Osteoblast (primary cell): ENCODE measurements at regions not wholly inside any gene's neighbourhood (a gene's known extent, or its start where the extent isn't known, plus 50 kb on each side); places are given as distances from the start of the nearest gene placed in this dataset.

Experiments used
- DNase-seq: peaks from one replicate; pipeline ENCODE4 v3.0.0; 2011; ENCODE audit warnings: low spot score, mixed read lengths; ENCODE audit not compliant: insufficient read length; ENCODE audit errors: missing footprints
- H2AFZ ChIP-seq: 2 replicates; pipeline ENCODE4 v1.6.0; 2011; ENCODE audit warnings: mild to moderate bottlenecking, low read length
- H3K27ac ChIP-seq: 2 replicates; pipeline ENCODE4 v1.5.1; 2011; ENCODE audit warnings: mild to moderate bottlenecking, low read depth, low read length, moderate library complexity
- H3K27me3 ChIP-seq: 2 replicates; pipeline ENCODE4 v1.6.0; 2012; ENCODE audit warnings: mild to moderate bottlenecking, control low read depth, inconsistent platforms, low read length, moderate library complexity; ENCODE audit not compliant: insufficient read depth
- H3K36me3 ChIP-seq: 2 replicates; pipeline ENCODE4 v1.5.1; 2011; ENCODE audit warnings: mild to moderate bottlenecking, low read length, control low read depth, moderate library complexity; ENCODE audit not compliant: insufficient read depth
- H3K4me1 ChIP-seq: 2 replicates; pipeline ENCODE4 v1.5.1; 2011; ENCODE audit warnings: mild to moderate bottlenecking, low read length, control low read depth, moderate library complexity; ENCODE audit not compliant: insufficient read depth
- H3K4me2 ChIP-seq: 2 replicates; pipeline ENCODE4 v1.6.0; 2011; ENCODE audit warnings: mild to moderate bottlenecking, low read length; ENCODE audit not compliant: insufficient read depth
- H3K4me3 ChIP-seq: fragments of 200-600 bp; sonication (generic); 3 replicates; pipeline ENCODE4 v1.5.1; 2012; ENCODE audit warnings: mild to moderate bottlenecking, low read length, inconsistent platforms; ENCODE audit not compliant: insufficient read depth
- H3K79me2 ChIP-seq: 2 replicates; pipeline ENCODE4 v1.6.0; 2012; ENCODE audit warnings: mild to moderate bottlenecking, low read length, control low read depth, inconsistent platforms; ENCODE audit not compliant: insufficient read depth
- H3K9me3 ChIP-seq: 2 replicates; pipeline ENCODE4 v1.5.1; 2011; ENCODE audit warnings: low read depth, low read length, control low read depth
- H4K20me1 ChIP-seq: 2 replicates; pipeline ENCODE4 v1.6.0; 2012; ENCODE audit warnings: mild to moderate bottlenecking, low read length, control low read depth; ENCODE audit not compliant: insufficient read depth
- CTCF ChIP-seq: IDR thresholded peaks from 2 replicates; pipeline ENCODE4 v1.5.1; 2011; ENCODE audit warnings: mild to moderate bottlenecking, low read depth, low read length, moderate library complexity; ENCODE audit errors: extremely low read depth

DNA sequence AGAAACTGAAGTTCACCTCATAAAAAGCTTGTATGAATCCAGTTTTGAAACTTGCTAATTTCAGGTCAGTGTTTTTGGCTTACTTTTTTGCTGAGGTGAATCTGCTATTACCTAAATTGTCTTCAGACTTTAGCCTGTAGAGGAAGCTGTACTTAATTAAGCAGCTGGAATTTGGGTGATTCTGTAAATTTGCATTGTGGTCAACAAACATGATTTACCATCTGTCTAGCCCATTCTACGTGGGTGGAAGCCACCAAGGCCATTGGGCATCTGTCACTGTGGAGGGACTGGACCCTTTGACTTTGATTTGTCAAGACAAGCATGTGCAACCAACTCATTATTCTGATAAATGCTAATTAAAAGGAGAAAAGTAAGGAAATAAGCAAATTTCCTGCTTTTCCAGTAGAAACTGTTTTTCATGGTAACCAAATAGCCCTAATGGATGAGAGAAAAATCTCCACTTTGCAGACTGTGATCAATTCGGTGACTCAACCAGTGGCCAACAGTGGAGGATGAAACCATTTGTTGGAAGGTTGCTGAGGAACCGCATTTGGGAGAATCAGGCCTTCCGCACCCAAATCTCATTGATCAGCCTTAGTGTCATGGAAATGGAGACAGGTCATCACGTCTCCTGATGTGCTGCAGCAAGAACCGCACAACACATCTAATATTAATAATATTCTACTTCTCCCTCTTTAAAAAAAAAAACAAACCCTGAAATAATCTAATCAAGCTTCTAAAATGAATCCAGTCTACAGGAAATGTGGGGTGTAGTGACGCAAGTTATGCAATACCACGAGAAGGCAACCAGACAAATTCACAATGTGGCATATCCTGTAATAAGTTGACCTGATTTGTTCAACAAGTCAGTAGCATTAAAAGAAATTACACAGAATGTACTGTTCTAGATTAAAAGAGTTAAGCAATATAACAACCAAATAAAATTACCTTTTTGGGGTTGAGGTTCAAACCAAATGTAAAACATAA, 54.3 kb downstream of the GARRE1 start:
- DNase-seq, result peak; percentile 8
- no peak overlapping the region for H3K4me2 ChIP-seq

DNA sequence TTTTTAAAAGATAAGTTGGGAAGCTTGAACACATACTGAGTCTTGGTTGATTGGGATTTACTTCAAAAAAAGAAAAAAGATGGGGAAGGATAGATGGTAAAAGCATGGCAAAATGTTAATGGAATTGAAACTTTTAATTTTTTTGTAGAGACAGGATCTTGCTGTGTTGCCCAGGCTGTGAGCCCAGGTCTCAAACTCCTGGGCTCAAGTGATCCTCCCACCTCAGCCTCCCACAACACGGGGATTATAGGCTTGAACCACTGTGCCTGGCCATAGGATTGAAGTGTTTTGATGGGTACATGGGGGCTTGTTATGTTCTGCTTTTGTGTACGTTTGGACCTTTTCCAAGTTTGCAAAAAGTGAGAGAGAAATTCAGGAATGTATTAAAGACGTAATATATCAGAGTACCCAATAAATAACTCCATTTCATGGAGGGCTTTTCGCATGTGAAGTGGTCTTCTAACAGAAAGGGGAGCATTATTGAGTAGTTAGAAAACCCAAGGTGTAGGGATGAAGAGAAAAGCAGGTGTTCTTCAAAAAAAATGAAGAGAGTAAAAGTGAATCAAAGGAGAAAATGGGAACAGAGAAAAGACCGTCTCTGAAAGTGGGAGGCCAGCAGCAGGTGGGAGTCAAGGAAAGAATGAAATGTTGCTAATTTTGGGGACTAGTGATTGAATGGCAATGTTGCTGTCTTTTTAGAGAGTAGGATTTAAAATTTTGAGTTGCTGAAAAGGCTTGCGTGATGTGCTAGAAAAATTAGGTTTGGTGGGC, 55.2 kb downstream of the GARRE1 start:
- H3K4me3 ChIP-seq, result no peak overlapping the region
- DNase-seq, result no peak
- H3K27me3 ChIP-seq, result no peaks in the 10 kb centered on the region
- no peak overlapping the region for H3K4me2 ChIP-seq
- H3K9me3 ChIP-seq, result no peaks in the 10 kb centered on the region
- H3K4me1 ChIP-seq, result peaks cover 10% of the 10 kb centered on the region
- TF ChIP-seq CTCF, result no peak
- H2AFZ ChIP-seq, result no peak overlapping the region
- H4K20me1 ChIP-seq, result peaks cover 8% of the 10 kb centered on the region
- H3K79me2 ChIP-seq, result peaks cover 56% of the 10 kb centered on the region
- H3K36me3 ChIP-seq, result no peaks in the 10 kb centered on the region
- no peak overlapping the region for H3K27ac ChIP-seq

More for the DNA sequence above, 54.3 kb downstream of the GARRE1 start:
- H2AFZ ChIP-seq, result no peak overlapping the region
- H4K20me1 ChIP-seq, result peaks cover 8% of the 10 kb centered on the region
- TF ChIP-seq CTCF, result no peak
- no peaks in the 10 kb centered on the region for H3K27me3 ChIP-seq
- H3K4me3 ChIP-seq, result no peak overlapping the region
- peaks cover 53% of the 10 kb centered on the region for H3K79me2 ChIP-seq
- H3K9me3 ChIP-seq, result no peaks in the 10 kb centered on the region
- H3K36me3 ChIP-seq, result no peaks in the 10 kb centered on the region
- no peak overlapping the region for H3K27ac ChIP-seq
- peaks cover 7% of the 10 kb centered on the region for H3K4me1 ChIP-seq

DNA sequence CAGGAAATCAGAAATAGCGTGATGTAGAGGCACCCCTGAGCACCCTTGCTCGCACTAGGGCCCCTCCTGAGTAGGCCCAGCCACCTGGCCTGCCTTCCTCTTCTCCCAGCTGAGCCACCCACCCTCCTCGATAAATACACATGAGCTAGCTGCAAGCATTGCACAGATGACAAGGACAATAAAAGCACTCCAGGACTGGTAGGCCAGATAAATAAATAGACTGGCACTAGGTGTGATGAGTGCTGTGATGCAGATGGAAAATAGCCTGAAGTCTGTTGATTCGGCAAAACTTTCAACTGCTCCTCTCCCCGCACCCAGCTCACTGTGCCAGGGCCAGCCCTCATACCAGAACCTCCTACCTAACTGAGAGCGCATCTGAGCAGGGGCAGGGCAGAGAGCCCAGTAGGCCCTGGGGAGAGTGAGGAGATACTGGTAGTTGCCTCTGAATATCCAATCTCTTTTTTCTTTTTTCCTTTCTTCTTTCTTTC, 54.5 kb upstream of the GPI start:
- TF ChIP-seq CTCF, result no peak
- Histone ChIP-seq H3K36me3 (no peaks in the 10 kb centered on the region), H3K4me3 (no peak overlapping the region), H3K4me1 (peaks cover 11% of the 10 kb centered on the region), H3K9me3 (no peaks in the 10 kb centered on the region), H4K20me1 (peaks cover 8% of the 10 kb centered on the region), H3K27me3 (no peaks in the 10 kb centered on the region), H3K27ac (no peak overlapping the region), H3K4me2 (no peak overlapping the region), H2AFZ (no peak overlapping the region), H3K79me2 (peaks cover 56% of the 10 kb centered on the region)
- DNase-seq, result peak; percentile 54

DNA sequence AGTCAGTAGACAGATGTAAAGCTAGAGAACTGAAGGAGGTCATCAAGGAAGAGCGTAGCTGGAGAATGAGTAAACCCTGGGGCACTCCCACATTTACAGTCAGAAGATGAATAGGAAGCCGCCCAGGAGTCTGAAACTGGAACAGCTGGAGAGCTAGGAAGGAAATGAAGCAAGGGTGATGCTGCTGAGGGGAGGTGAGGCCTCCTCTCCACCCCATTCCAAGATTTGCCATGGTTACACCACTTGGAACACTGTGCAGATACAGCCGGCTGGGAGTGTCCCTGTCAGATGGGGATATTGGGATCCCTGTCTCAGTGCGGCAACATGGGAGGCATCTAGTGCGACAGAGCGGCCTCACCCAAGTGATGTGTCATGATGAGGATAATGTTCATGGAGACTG, 51.8 kb upstream of the GPI start:
- Histone ChIP-seq H3K79me2 (peaks cover 66% of the 10 kb centered on the region), H3K36me3 (no peaks in the 10 kb centered on the region), H3K4me2 (peak overlapping the region; percentile 3), H2AFZ (no peak overlapping the region), H4K20me1 (peaks cover 12% of the 10 kb centered on the region), H3K4me3 (no peak overlapping the region), H3K9me3 (no peaks in the 10 kb centered on the region), H3K4me1 (peaks cover 34% of the 10 kb centered on the region), H3K27me3 (no peaks in the 10 kb centered on the region), H3K27ac (peak overlapping the region; percentile 5)
- peak; percentile 74 for DNase-seq
- TF ChIP-seq CTCF, result no peak
